Kidney epithelial cell (primary cell): ENCODE measurements at regions not wholly inside any gene's neighbourhood (a gene's known extent, or its start where the extent isn't known, plus 50 kb on each side); places are given as distances from the start of the nearest gene placed in this dataset.
"Not testable (repeated sequence)": the region's sequence is repeated elsewhere in the genome, so short reads cannot be mapped to it uniquely, and the experiment has no call there.

Source experiments
- DNase-seq: peaks from one replicate; pipeline ENCODE4 v3.0.0-alpha.2; 2010; ENCODE audit warnings: low read depth
- H3K27me3 ChIP-seq: 2 replicates; pipeline ENCODE4 v1.6.0; 2011; ENCODE audit warnings: low read length; ENCODE audit not compliant: control insufficient read depth, insufficient read depth
- H3K36me3 ChIP-seq: 2 replicates; pipeline ENCODE4 v1.5.1; 2011; ENCODE audit warnings: low read length; ENCODE audit not compliant: control insufficient read depth, insufficient read depth
- H3K4me3 ChIP-seq: 2 replicates; pipeline ENCODE4 v1.5.1; 2011; ENCODE audit warnings: low read depth, mild to moderate bottlenecking, control low read depth, low read length
- CTCF ChIP-seq: IDR thresholded peaks from 2 replicates; pipeline ENCODE4 v1.5.1; 2011; ENCODE audit warnings: mild to moderate bottlenecking, moderate library complexity, low read length, control low read depth, inconsistent platforms; ENCODE audit not compliant: insufficient read depth, poor library complexity, severe bottlenecking

DNA sequence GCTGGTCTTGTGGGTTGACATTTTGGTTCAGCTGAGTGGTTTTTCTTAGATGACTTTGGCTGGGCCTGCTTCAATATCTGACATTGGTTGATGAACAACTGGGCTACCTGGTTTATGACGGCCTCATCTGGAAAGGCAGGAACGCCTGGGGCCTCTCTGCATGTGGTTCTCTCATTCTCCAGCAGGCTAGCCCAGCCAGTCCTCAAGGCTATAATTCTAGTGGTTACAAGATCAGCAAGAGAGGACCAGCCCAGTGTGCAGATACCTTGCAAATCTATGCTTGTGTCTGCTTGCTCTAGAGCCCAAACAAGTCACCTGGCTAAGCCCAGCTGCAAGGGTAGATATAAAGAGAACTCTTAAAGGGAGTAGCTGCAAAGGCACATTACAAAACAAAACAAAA is 214.2 kb upstream of the PUDP start:
- Histone ChIP-seq H3K36me3 (no peaks in the 10 kb centered on the region), H3K4me3 (no peak overlapping the region), H3K27me3 (no peaks in the 10 kb centered on the region)
- no peak for TF ChIP-seq CTCF
- DNase-seq: no peak

GRCh38 chrX:7351926-7352325 is 204.0 kb upstream of the PUDP start:
- H3K4me3 ChIP-seq: no peak overlapping the region
- no peak for DNase-seq
- H3K27me3 ChIP-seq: no peaks in the 10 kb centered on the region
- no peaks in the 10 kb centered on the region for H3K36me3 ChIP-seq
- no peak for TF ChIP-seq CTCF

- H3K36me3 ChIP-seq: no peaks in the 10 kb centered on the region
- TF ChIP-seq CTCF: no peak
- H3K27me3 ChIP-seq: no peaks in the 10 kb centered on the region
- DNase-seq: no peak
- no peak overlapping the region for H3K4me3 ChIP-seq
Observed at GRCh38 chrX:7347465-7347864, 199.5 kb upstream of the PUDP start.

DNA sequence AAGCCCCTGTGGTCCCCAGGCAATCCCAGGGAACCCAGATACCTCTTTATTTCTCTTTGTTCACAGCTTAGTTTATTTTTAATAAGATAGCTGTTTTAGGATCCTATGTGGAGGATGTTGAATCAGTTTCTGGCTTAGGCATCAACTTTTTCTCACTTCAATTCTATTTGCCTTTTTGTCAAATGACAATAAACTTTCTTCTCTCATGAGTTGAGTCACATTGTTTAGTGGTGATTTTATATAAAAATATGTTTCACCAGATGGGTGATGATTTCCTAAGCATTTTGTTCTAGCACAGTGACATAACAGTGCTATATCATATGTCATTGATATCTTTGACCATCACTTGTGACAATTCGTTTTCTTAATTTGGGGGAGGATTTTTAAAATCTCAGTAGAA is 198.1 kb upstream of the PUDP start:
- no peak overlapping the region for H3K4me3 ChIP-seq
- no peak for TF ChIP-seq CTCF
- DNase-seq: no peak
- H3K27me3 ChIP-seq: no peaks in the 10 kb centered on the region
- H3K36me3 ChIP-seq: no peaks in the 10 kb centered on the region

DNA sequence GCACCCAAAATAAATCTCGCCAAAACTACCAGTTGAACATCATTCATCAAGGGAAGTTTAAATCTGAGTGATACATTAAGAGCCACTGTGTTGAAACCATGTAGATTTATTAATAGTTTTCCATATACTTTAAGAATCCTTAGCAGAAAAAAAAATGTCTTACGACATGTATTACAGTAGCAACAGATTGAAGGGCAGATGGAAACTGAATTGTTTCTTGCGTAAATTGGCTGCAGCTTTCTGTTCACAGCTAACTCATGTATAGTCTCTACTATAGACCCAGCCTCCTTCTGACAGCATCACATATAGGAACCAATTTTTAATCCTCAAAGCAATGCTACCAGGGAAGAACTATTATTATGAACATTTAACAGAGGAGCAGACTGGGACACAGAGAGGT is 195.2 kb upstream of the PUDP start:
- no peak overlapping the region for H3K4me3 ChIP-seq
- H3K27me3 ChIP-seq: no peaks in the 10 kb centered on the region
- no peak for TF ChIP-seq CTCF
- DNase-seq: no peak
- no peaks in the 10 kb centered on the region for H3K36me3 ChIP-seq

DNA sequence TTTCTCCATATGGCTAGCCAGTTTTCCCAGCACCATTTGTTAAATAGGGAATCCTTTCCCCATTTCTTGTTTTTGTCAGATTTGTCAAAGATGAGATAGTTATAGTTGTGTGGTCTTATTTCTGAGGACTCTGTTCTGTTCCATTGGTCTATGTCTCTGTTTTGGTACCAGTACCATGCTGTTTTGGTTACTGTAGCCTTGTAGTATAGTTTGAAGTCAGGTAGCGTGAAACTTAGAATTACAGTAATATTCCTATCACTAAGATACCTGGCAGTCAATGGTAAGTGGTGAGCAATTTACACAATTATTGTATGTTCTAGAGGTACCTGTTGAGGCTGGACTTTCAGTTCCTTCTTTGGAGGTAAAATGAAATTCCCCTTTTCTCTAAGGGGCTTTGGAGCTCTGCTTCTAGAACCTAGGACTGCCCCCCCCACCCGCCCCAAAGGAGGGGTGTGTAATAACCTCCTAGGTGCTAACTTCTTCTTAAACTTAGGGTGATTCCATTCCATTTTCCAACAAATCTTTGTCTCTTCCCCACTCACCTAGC is 187.9 kb upstream of the PUDP start:
- H3K27me3 ChIP-seq, DNase-seq, H3K36me3 ChIP-seq, H3K4me3 ChIP-seq: not testable (repeated sequence)
